DMS 273 treated with DMSO at 0.1 percent for 48 hours (cell line): ENCODE measurements at regions not wholly inside any gene's neighbourhood (a gene's known extent, or its start where the extent isn't known, plus 50 kb on each side); places are given as distances from the start of the nearest gene placed in this dataset.

Source experiments
- DNase-seq: peaks from one replicate; lab custom pipeline; 2025; lab: John Stamatoyannopoulos, UW

DNA sequence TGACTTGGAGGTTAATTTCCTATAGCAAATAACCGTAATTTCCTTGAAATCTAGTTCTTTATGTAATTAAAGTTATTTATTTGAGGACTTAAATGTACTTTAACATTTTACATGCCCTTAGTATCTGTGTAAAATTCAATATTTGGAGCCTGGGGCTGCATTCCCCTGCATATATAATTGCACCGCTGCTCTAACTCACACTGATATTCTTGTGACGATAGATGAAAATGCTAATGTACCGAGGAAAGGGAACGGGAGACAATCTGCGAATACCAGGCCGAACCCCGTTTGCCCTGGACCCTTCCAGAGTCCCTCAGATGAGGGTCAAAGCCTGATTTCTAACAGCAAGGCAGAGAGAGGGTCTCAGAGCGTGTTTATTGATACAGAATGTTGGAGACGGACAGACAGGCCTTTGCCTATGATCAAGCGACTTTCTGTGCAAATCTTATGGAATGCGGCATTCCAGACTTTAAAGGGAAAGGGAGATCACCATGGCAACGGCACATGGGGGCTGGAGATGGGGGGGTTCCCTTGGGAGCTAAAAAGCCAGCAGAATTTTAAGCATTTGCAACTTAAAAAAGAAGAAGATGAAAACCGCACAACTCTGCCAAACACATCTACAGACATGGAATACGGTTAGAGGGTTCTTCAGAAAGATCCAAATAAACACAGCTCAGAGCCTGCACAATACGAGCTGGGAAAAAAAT lies 57.6 kb upstream of the TWIST2 start:
- DNase-seq, result no peak

DNA sequence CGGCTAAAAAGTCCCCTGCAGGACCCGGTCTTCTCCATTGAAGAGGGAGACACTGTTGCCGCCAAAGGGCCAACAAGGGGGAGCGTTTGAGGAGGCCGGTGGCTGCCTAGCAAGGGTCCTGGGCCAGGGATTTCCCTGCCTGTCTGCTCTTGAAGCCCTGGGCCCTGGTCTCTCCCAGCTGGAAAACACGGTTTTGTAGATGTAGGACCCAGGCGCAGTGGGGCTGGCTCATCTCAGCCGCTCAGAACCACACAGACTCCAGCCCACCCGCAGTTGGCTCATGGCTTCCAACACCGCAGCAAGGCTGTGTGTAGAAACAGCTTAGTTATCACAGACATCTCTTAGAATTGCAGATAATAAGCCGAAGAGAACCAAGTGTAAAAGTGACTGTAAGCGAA lies 57.1 kb upstream of the TWIST2 start:
- DNase-seq, result no peak

DNA sequence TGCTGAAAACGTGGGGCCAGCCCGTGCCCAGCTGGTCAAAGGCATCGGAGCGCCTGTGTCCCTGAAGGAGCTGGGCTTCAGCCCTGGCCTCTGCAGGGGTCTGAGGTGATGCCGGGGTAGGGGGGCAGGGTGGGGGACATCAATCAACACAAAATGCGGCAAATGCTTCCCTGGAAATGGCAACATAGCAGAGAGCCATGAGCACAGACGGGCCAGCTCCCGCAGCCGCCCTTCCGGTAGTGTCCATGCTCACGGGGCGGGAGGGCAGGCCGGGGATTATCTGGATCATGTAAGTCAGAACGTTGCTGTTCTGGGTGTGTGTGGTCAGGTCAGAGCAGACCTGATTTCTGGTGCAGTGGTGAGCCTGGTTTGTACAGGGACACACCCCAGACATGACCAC lies 56.5 kb upstream of the TWIST2 start:
- no peak for DNase-seq

DNA sequence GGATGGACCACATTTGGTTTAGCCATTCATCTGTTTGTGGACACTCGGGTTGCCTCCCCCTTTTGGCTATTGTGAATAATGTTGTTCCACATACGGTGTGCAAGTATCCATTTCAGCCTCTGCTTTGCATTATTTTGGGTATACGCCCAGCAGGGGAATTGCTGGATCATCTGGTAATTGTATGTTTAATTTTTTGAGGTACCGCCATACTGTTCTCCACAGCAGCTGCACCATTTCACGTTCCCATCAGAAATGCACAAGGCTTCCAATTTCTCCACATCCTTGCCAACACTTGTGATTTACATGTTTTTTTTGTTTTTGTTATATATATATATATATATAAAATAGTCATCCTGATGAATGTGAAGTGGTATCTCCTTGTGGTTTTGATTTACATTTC lies 54.6 kb upstream of the TWIST2 start:
- DNase-seq, result no peak

DNA sequence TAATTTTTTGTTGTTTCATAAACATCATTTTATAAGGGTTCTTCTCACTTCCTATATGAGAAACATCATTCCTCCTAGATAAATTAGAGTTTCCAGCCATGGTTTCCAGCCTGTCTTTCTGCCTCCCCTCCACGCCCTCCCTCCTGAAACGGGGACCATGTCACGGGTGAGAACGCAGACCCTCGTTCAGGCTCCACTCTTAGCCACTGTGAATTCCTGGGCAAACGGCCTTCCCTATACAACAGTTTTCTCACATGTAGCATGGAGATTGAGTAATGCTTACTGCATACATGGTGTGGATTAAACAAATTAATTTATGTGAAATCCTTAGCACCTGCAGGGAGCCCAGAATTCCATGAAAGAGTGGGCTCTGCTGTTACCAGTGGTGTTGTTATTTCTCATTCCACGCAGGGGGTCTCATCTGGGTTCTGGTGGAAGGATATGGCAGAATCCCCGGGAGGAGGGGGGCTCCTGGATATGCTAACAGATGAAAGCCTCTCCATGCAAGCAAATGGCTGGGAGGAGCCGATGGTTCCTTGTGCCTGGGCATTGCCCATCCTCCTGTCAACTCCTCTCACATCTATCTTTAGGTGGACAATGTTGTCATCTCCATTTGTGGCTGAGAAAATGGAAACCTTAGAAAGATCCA lies 54.0 kb upstream of the TWIST2 start:
- no peak for DNase-seq

DNA sequence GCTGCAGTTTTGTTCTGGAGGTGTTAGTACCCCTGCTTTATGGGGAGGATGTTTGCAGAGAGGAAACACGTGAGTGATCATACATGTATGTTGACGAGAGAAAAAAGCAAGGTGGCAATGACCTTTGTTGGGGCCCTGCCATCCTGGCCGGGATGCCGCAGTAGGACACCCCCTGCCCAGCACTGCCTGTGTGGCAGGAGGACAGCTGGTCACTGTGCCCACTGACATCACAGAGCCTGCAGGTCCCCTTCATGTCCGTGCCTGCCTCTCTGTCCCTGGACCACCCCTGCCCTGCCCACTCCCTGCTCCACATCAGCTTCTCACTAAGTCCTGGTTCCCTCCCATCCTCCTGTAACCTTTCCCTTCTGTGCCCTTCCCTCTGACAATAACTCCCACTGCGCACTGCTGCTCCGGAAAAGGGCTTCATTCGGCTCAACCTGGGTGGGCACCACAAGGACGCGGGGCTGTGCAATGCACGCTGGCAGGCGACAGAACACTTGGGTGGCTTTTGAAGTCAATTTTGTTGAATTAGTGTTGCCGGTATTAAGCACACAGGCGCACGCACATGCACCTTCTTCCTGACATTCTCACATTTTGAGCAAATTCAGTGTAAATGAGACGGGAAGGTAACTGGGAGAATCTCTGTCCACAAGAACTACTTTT lies 51.5 kb upstream of the TWIST2 start:
- no peak for DNase-seq

DNA sequence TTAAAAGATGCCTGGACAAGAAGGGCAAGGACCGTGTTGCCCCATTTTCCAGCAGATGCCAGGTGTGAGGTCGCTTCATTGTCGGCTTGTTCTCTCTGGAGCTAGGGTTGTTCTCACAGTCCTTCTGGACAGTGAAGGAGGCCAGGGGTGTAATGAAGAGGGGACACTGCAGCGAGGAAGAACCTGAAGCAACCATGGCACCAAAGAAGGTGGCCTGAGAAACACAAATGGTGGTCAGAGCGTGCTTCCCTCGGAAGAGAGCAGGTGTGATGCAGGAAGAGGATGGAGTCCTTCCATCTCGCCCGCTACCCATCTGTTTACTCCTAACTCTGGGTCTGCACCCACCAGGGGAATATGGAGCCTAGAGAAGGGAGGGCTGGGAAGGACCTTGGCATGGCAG lies 50.3 kb upstream of the TWIST2 start:
- no peak for DNase-seq
